ENCODE measurements at regions not wholly inside any gene's neighbourhood (a gene's known extent, or its start where the extent isn't known, plus 50 kb on each side); places are given as distances from the start of the nearest gene placed in this dataset.
"Not testable (repeated sequence)": the region's sequence is repeated elsewhere in the genome, so short reads cannot be mapped to it uniquely, and the experiment has no call there.

GRCh38 chr2:105506860-105507259, 108.0 kb upstream of the FHL2 start:
- TF ChIP-seq CTCF (IDR thresholded peaks at IDR 0.05; ENCODE audit: low read depth, low read length, poor library complexity, severe bottlenecking); EZH2phosphoT487 (IDR thresholded peaks at IDR 0.05; ENCODE audit: borderline replicate concordance, low read length): not testable (repeated sequence)

Data from DOHH2 (cell line).